H9 (cell line): ENCODE measurements at regions not wholly inside any gene's neighbourhood (a gene's known extent, or its start where the extent isn't known, plus 50 kb on each side); places are given as distances from the start of the nearest gene placed in this dataset.

Source experiments
- DNase-seq: peaks from one replicate; pipeline ENCODE4 v3.0.0-alpha.2; 2017
- H2AFZ ChIP-seq: one replicate; pipeline ENCODE4 v1.6.1; 2013; ENCODE audit warnings: mild to moderate bottlenecking, low read length, control low read depth, moderate library complexity
- H2AK5ac ChIP-seq: 2 replicates; pipeline ENCODE4 v1.6.1; 2013; ENCODE audit warnings: low read length, control low read depth, mixed read lengths; ENCODE audit not compliant: insufficient read length
- H2BK120ac ChIP-seq: one replicate; pipeline ENCODE4 v1.6.1; 2013; ENCODE audit warnings: low read depth, mild to moderate bottlenecking, low read length, control low read depth, inconsistent platforms; ENCODE audit not compliant: poor library complexity, severe bottlenecking
- H2BK12ac ChIP-seq: 2 replicates; pipeline ENCODE4 v1.6.1; 2013; ENCODE audit warnings: low read length, control low read depth, mixed read lengths, low read depth; ENCODE audit not compliant: insufficient read length
- H2BK15ac ChIP-seq: 2 replicates; pipeline ENCODE4 v1.6.1; 2013; ENCODE audit warnings: low read depth, low read length, control low read depth
- H2BK20ac ChIP-seq: one replicate; pipeline ENCODE4 v1.6.1; 2013; ENCODE audit warnings: low read depth, mild to moderate bottlenecking, low read length, control low read depth, inconsistent platforms; ENCODE audit not compliant: poor library complexity, severe bottlenecking
- H2BK5ac ChIP-seq: 2 replicates; pipeline ENCODE4 v1.6.1; 2013; ENCODE audit warnings: low read length, control low read depth, mixed read lengths; ENCODE audit not compliant: insufficient read length
- H3K14ac ChIP-seq: 2 replicates; pipeline ENCODE4 v1.6.1; 2013; ENCODE audit warnings: low read length, control low read depth; ENCODE audit not compliant: insufficient read depth
- H3K18ac ChIP-seq: 2 replicates; pipeline ENCODE4 v1.6.1; 2013; ENCODE audit warnings: low read depth, mild to moderate bottlenecking, mixed read lengths, low read length, control low read depth; ENCODE audit not compliant: insufficient read length
- H3K23ac ChIP-seq: 2 replicates; pipeline ENCODE4 v1.6.1; 2013; ENCODE audit warnings: low read length, control low read depth, mixed read lengths, low read depth; ENCODE audit not compliant: insufficient read length
- H3K23me2 ChIP-seq: 2 replicates; pipeline ENCODE4 v1.6.1; 2013; ENCODE audit warnings: low read depth, mild to moderate bottlenecking, mixed read lengths, low read length, control low read depth; ENCODE audit not compliant: insufficient read length, poor library complexity, severe bottlenecking
- H3K27ac ChIP-seq: 2 replicates; pipeline ENCODE4 v1.5.1; 2013; ENCODE audit warnings: low read length, control low read depth, mixed read lengths, low read depth; ENCODE audit not compliant: insufficient read length
- H3K27me3 ChIP-seq: 2 replicates; pipeline ENCODE4 v1.6.1; 2013; ENCODE audit warnings: low read length, control low read depth, inconsistent platforms; ENCODE audit not compliant: insufficient read depth
- H3K4ac ChIP-seq: 2 replicates; pipeline ENCODE4 v1.6.1; 2013; ENCODE audit warnings: low read depth, mild to moderate bottlenecking, control low read depth, inconsistent platforms, low read length, moderate library complexity
- H3K4me1 ChIP-seq: 2 replicates; pipeline ENCODE4 v1.6.1; 2013; ENCODE audit warnings: low read length, control low read depth, inconsistent platforms; ENCODE audit not compliant: insufficient read depth
- H3K4me2 ChIP-seq: 2 replicates; pipeline ENCODE4 v1.6.1; 2013; ENCODE audit warnings: low read length, control low read depth, mixed read lengths; ENCODE audit not compliant: insufficient read length, insufficient read depth
- H3K56ac ChIP-seq: 2 replicates; pipeline ENCODE4 v1.6.1; 2013; ENCODE audit warnings: low read depth, mild to moderate bottlenecking, mixed read lengths, low read length, control low read depth; ENCODE audit not compliant: insufficient read length
- H3K79me1 ChIP-seq: 2 replicates; pipeline ENCODE4 v1.6.1; 2013; ENCODE audit warnings: low read depth, mild to moderate bottlenecking, moderate library complexity, low read length, control low read depth, inconsistent platforms; ENCODE audit not compliant: insufficient read depth, poor library complexity, severe bottlenecking
- H3K79me2 ChIP-seq: 2 replicates; pipeline ENCODE4 v1.6.1; 2013; ENCODE audit warnings: low read length, control low read depth, inconsistent platforms; ENCODE audit not compliant: insufficient read depth
- H3K9ac ChIP-seq: 2 replicates; pipeline ENCODE4 v1.6.1; 2013; ENCODE audit warnings: low read length, control low read depth, mixed read lengths; ENCODE audit not compliant: insufficient read length; ENCODE audit errors: extremely low read depth
- H3K9me3 ChIP-seq: one replicate; pipeline ENCODE4 v1.6.1; 2013; ENCODE audit warnings: low read depth, low read length, inconsistent platforms; ENCODE audit not compliant: control insufficient read depth
- H3T11ph ChIP-seq: one replicate; pipeline ENCODE4 v1.6.1; 2013; ENCODE audit warnings: mild to moderate bottlenecking, low read length, control low read depth, inconsistent platforms
- H4K20me1 ChIP-seq: one replicate; pipeline ENCODE4 v1.6.1; 2013; ENCODE audit not compliant: control insufficient read depth, insufficient read length, insufficient read depth
- H4K5ac ChIP-seq: 2 replicates; pipeline ENCODE4 v1.6.1; 2013; ENCODE audit warnings: low read depth, mild to moderate bottlenecking, mixed read lengths, low read length, control low read depth; ENCODE audit not compliant: insufficient read length
- H4K8ac ChIP-seq: replicated peaks from 2 replicates; pipeline ENCODE4 v1.6.1; 2013; ENCODE audit warnings: low read length, control low read depth, mixed read lengths, low read depth; ENCODE audit not compliant: insufficient read length
- H4K91ac ChIP-seq: 2 replicates; pipeline ENCODE4 v1.6.1; 2013; ENCODE audit warnings: low read depth, mild to moderate bottlenecking, moderate library complexity, mixed read lengths, low read length, control low read depth; ENCODE audit not compliant: insufficient read length
- H3K27ac Mint-ChIP-seq, 3 experiments: 2 replicates in 2 of 3; 3 replicates in 1 of 3; pipeline ENCODE4 v1.8.0; 2020 to 2021; ENCODE audit warnings: mixed read lengths in 3 of 3, mild to moderate bottlenecking in 1 of 3, moderate library complexity in 1 of 3
- H3K27me3 Mint-ChIP-seq: 2 replicates; pipeline ENCODE4 v1.8.0; 2021; ENCODE audit warnings: low read depth, mild to moderate bottlenecking, moderate library complexity, mixed read lengths
- H3K36me3 Mint-ChIP-seq, 3 experiments: 2 replicates in 2 of 3; 3 replicates in 1 of 3; pipeline ENCODE4 v1.8.0; 2020 to 2021; ENCODE audit warnings: low read depth in 3 of 3, mixed read lengths in 3 of 3; ENCODE audit not compliant: insufficient read depth in 1 of 3
- H3K4me1 Mint-ChIP-seq, 2 experiments: 2 replicates each; pipeline ENCODE4 v1.8.0; 2020; ENCODE audit warnings: mixed read lengths in 2 of 2
- H3K4me3 Mint-ChIP-seq, 2 experiments: 2 replicates in 1 of 2; 3 replicates in 1 of 2; pipeline ENCODE4 v1.8.0; 2020 to 2021; ENCODE audit warnings: mild to moderate bottlenecking in 2 of 2, mixed read lengths in 2 of 2, moderate library complexity in 1 of 2
- H3K9me3 Mint-ChIP-seq, 2 experiments: 2 replicates in 1 of 2; 3 replicates in 1 of 2; pipeline ENCODE4 v1.8.0; 2020; ENCODE audit warnings: mild to moderate bottlenecking in 2 of 2, mixed read lengths in 2 of 2, moderate library complexity in 1 of 2
- WGBS: extraction: QIAGEN DNeasy Blood & Tissue Kit; methylation state at CpG from one replicate; pipeline ENCODE4 v1.1.7; 2013; ENCODE audit warnings: missing lambda C conversion rate, low lambda C conversion rate, mixed read lengths; ENCODE audit not compliant: insufficient read length; ENCODE audit errors: extremely low coverage; 5-methylcytosine and 5-hydroxymethylcytosine counted together
- TF ChIP-seq, protein P1 (sequence below): fragments of 200-600 bp; sonication (generic); conservative IDR thresholded peaks from 3 replicates; pipeline ENCODE4 v1.8.0; 2021; ENCODE audit warnings: antibody characterized with exemption, mild to moderate bottlenecking

DNA sequence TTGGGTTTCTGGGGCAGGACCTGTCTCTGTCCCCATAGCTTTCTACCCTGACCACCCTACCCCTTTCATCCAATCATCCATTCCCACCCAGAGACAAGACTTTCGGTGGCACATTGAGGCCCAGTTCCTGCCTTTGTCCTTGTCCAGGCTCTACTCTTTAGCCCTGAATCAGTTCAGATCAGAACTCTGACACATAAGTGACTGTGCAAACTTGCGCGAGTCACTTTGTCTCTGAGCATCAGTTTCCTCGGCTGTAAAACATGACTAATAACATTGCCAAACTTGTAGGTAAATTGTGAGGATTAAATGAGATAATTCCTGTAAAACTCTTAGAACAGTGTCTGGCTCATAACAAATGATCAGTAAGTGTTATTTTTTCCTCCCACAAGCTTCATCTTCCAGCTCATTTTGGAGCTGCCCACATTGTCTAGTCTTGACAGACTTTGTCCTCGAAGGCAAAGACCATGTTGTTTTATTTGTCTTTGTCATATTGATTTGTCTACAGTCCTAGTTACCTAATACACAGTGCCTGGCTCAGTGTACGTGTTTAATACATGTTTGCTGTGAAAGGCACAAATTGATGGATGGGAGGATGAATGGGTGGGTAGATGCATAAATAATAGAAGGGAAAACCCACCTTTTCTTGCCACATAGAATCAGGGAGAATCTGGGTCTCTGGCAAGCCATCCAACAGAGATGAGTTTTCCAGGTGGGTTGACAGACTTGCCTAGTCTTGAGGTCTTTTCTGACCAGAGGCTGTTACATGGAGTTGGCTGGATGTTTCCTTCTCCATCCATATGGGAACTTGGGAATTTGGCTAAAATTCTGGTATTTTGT, 262.9 kb downstream of the OMA1 start:
- no CpG with 5 or more reads among the region's 6 CpGs for WGBS
- H4K8ac ChIP-seq: no peak overlapping the region
- H3K14ac ChIP-seq: no peak overlapping the region
- H2AFZ ChIP-seq: no peak overlapping the region
- H2BK12ac ChIP-seq: no peak overlapping the region
- Mint-ChIP-seq H3K4me1 (peaks cover 9 to 10% of the 10 kb centered on the region in 2 experiments; a peak in 3 of 4 replicates), H3K36me3 (no peaks in the 10 kb centered on the region), H3K9me3 (peaks cover 2 to 3% of the 10 kb centered on the region in 2 experiments; a peak in 2 of 5 replicates), H3K27ac (no peak overlapping the region), H3K4me3 (no peak overlapping the region), H3K27me3 (peaks cover 5% of the 10 kb centered on the region)
- H3K9ac ChIP-seq: no peak overlapping the region
- no peak overlapping the region for H4K91ac ChIP-seq
- H2AK5ac ChIP-seq: no peak overlapping the region
- no peak overlapping the region for H3K4me2 ChIP-seq
- no peak overlapping the region for H3K18ac ChIP-seq
- no peaks in the 10 kb centered on the region for H4K20me1 ChIP-seq
- H2BK20ac ChIP-seq: no peak overlapping the region
- no peaks in the 10 kb centered on the region for H3K79me1 ChIP-seq
- no peak overlapping the region for H3T11ph ChIP-seq
- H3K9me3 ChIP-seq: no peaks in the 10 kb centered on the region
- H3K23ac ChIP-seq: no peak overlapping the region
- H3K56ac ChIP-seq: no peak overlapping the region
- no peak overlapping the region for H2BK15ac ChIP-seq
- no peaks in the 10 kb centered on the region for H3K79me2 ChIP-seq
- no peaks in the 10 kb centered on the region for H3K23me2 ChIP-seq
- no peak overlapping the region for H2BK120ac ChIP-seq
- no peak overlapping the region for H4K5ac ChIP-seq
- TF ChIP-seq, protein P1, sequence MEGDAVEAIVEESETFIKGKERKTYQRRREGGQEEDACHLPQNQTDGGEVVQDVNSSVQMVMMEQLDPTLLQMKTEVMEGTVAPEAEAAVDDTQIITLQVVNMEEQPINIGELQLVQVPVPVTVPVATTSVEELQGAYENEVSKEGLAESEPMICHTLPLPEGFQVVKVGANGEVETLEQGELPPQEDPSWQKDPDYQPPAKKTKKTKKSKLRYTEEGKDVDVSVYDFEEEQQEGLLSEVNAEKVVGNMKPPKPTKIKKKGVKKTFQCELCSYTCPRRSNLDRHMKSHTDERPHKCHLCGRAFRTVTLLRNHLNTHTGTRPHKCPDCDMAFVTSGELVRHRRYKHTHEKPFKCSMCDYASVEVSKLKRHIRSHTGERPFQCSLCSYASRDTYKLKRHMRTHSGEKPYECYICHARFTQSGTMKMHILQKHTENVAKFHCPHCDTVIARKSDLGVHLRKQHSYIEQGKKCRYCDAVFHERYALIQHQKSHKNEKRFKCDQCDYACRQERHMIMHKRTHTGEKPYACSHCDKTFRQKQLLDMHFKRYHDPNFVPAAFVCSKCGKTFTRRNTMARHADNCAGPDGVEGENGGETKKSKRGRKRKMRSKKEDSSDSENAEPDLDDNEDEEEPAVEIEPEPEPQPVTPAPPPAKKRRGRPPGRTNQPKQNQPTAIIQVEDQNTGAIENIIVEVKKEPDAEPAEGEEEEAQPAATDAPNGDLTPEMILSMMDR: no peak
- no peak for DNase-seq
- H3K4me1 ChIP-seq: no peaks in the 10 kb centered on the region
- no peak overlapping the region for H3K27ac ChIP-seq
- no peaks in the 10 kb centered on the region for H3K27me3 ChIP-seq
- no peak overlapping the region for H3K4ac ChIP-seq
- no peak overlapping the region for H2BK5ac ChIP-seq
